GM12892 (cell line): ENCODE measurements at regions not wholly inside any gene's neighbourhood (a gene's known extent, or its start where the extent isn't known, plus 50 kb on each side); places are given as distances from the start of the nearest gene placed in this dataset.

ENCODE experiments used
- DNase-seq: peaks from one replicate; pipeline ENCODE4 v3.0.0; 2011; ENCODE audit not compliant: insufficient read length
- FAIRE-seq: peaks from 2 replicates; lab custom pipeline; 2011; peaks lifted over from hg19 to GRCh38; lab: Jason Lieb, UNC
- POLR2A ChIP-seq: IDR thresholded peaks from 2 replicates; pipeline ENCODE4 v1.6.1; 2011; ENCODE audit warnings: low read depth, low read length, control low read depth
- POLR2AphosphoS5 ChIP-seq: IDR thresholded peaks from 2 replicates; pipeline ENCODE4 v1.6.1; 2011; ENCODE audit warnings: low read depth, low read length, control low read depth
- TAF1 ChIP-seq: IDR thresholded peaks from 2 replicates; pipeline ENCODE4 v1.6.1; 2011; ENCODE audit warnings: low read depth, mild to moderate bottlenecking, control low read depth, low read length, borderline replicate concordance

- no peak for DNase-seq
- FAIRE-seq: no peak
Measured at GRCh38 chrX:6384371-6384770, 150.5 kb downstream of the VCX3A start.

GRCh38 chrX:6383917-6384316 is 151.0 kb downstream of the VCX3A start:
- FAIRE-seq: no peak
- no peak for TF ChIP-seq TAF1
- no peak for TF ChIP-seq POLR2AphosphoS5
- no peak for TF ChIP-seq POLR2A
- DNase-seq: no peak

More at GRCh38 chrX:6384371-6384770, 150.5 kb downstream of the VCX3A start:
- TF ChIP-seq POLR2A (no peak), TAF1 (no peak), POLR2AphosphoS5 (no peak)

GRCh38 chrX:6383488-6383887 is 151.4 kb downstream of the VCX3A start:
- TF ChIP-seq POLR2A (no peak), TAF1 (no peak), POLR2AphosphoS5 (no peak)
- DNase-seq (no peak), FAIRE-seq (no peak)

- no peak for TF ChIP-seq POLR2A
- no peak for TF ChIP-seq POLR2AphosphoS5
- DNase-seq (no peak), FAIRE-seq (no peak)
Measured at GRCh38 chrX:6382284-6382683, 152.6 kb downstream of the VCX3A start.

- no peak for FAIRE-seq
- TF ChIP-seq POLR2A: no peak
- no peak for TF ChIP-seq POLR2AphosphoS5
- TF ChIP-seq TAF1: no peak
- no peak for DNase-seq
Measured at GRCh38 chrX:6377103-6377764, 148.6 kb upstream of the NLGN4X start.

GRCh38 chrX:6374556-6374955 is 145.9 kb upstream of the NLGN4X start:
- no peak for DNase-seq
- FAIRE-seq: no peak
- TF ChIP-seq TAF1 (no peak), POLR2AphosphoS5 (no peak), POLR2A (no peak)

GRCh38 chrX:6372981-6373380 is 144.3 kb upstream of the NLGN4X start:
- DNase-seq (no peak), FAIRE-seq (no peak)
- TF ChIP-seq TAF1 (no peak), POLR2AphosphoS5 (no peak), POLR2A (no peak)

- TF ChIP-seq POLR2AphosphoS5: no peak
- no peak for TF ChIP-seq POLR2A
- no peak for TF ChIP-seq TAF1
- FAIRE-seq: no peak
Measured at GRCh38 chrX:6371353-6371752, 142.7 kb upstream of the NLGN4X start.

GRCh38 chrX:6363188-6363587 is 134.5 kb upstream of the NLGN4X start:
- FAIRE-seq: no peak
- DNase-seq: no peak

More at GRCh38 chrX:6371353-6371752, 142.7 kb upstream of the NLGN4X start:
- no peak for DNase-seq

GRCh38 chrX:6325437-6325836 is 96.8 kb upstream of the NLGN4X start:
- DNase-seq (no peak), FAIRE-seq (no peak)
- TF ChIP-seq POLR2AphosphoS5: no peak
- no peak for TF ChIP-seq POLR2A
- TF ChIP-seq TAF1: no peak

More at GRCh38 chrX:6363188-6363587, 134.5 kb upstream of the NLGN4X start:
- TF ChIP-seq TAF1: no peak
- no peak for TF ChIP-seq POLR2A
- no peak for TF ChIP-seq POLR2AphosphoS5

- DNase-seq (no peak), FAIRE-seq (no peak)
- TF ChIP-seq TAF1: no peak
- TF ChIP-seq POLR2AphosphoS5: no peak
- TF ChIP-seq POLR2A: no peak
Measured at GRCh38 chrX:6313356-6313755, 84.7 kb upstream of the NLGN4X start.

- no peak for DNase-seq
- TF ChIP-seq POLR2A (no peak), TAF1 (no peak), POLR2AphosphoS5 (no peak)
- no peak for FAIRE-seq
Measured at GRCh38 chrX:6311540-6311939, 82.9 kb upstream of the NLGN4X start.
